ENCODE measurements at regions not wholly inside any gene's neighbourhood (a gene's known extent, or its start where the extent isn't known, plus 50 kb on each side); places are given as distances from the start of the nearest gene placed in this dataset.

DNA sequence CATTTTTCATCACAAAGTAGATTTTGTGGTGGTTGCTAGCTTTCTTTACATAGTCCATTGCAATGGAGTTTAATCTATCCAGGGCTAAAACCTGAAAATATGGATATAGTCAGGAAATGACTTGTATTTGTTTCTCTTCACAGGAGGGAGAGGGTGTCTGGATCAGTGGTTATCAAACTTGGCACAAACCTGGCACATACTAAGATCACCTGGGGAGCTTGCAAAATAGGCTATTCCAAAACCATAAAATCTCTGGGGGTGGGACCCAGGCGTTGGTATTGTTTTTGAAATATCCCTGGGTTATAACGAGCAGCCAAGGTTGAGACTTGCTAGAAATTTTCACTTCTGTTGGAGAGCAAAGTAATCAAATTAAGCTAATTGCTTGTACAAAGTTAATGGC, 179.9 kb downstream of the PCSK1 start:
- Histone ChIP-seq H3F3A (replicated peaks; ENCODE audit: insufficient read depth) (peaks cover 48% of the 10 kb centered on the region), H3K4me2 (peak overlapping the region; percentile 19; the same call in 1 of the 2 replicates), H3K27me3 (ENCODE audit: insufficient read depth) (no peaks in the 10 kb centered on the region), H3K4me3 (ENCODE audit: low read depth in 2 of 2, low read length in 1 of 2) (no peak overlapping the region), H3K27ac (ENCODE audit: low read depth in 2 of 2, low read length in 1 of 2) (peak overlapping the region in 1 of 2 experiments; percentile 57; a peak in 3 of 4 replicates), H4K20me1 (ENCODE audit: insufficient read depth) (no peaks in the 10 kb centered on the region), H3K9me2 (no peaks in the 10 kb centered on the region), H3K9me3 (peaks cover 4% of the 10 kb centered on the region; the same call in 1 of the 2 replicates), H3K79me2 (ENCODE audit: insufficient read depth) (no peaks in the 10 kb centered on the region), H3K36me3 (replicated peaks in 1 of 2; ENCODE audit: control insufficient read depth in 1 of 2, insufficient read depth in 2 of 2, low read length in 1 of 2) (no peaks in the 10 kb centered on the region), H3K9ac (no peak overlapping the region), H3K4me1 (ENCODE audit: control insufficient read depth in 1 of 2, insufficient read depth in 2 of 2, low read depth in 1 of 2, low read length in 1 of 2) (peaks cover 11 to 39% of the 10 kb centered on the region in 2 experiments), H2AFZ (ENCODE audit: low read depth) (no peak overlapping the region)
- WGBS (ENCODE audit: low lambda C conversion rate): 89% methylated on average over 2 of the region's 2 CpGs
- POLR2A ChIA-PET: no interaction called here
- no peak for DNase-seq
- CTCF ChIA-PET: interaction anchor here (1.1 kb wide), 1 partner anchor 394 kb away, joined by 4 read pairs; no protein-coding TSS in a partner anchor
- TF ChIP-seq, protein P1, sequence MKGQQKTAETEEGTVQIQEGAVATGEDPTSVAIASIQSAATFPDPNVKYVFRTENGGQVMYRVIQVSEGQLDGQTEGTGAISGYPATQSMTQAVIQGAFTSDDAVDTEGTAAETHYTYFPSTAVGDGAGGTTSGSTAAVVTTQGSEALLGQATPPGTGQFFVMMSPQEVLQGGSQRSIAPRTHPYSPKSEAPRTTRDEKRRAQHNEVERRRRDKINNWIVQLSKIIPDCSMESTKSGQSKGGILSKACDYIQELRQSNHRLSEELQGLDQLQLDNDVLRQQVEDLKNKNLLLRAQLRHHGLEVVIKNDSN (IDR thresholded peaks at IDR 0.05; ENCODE audit: borderline replicate concordance, low read depth): no peak
- no peak for TF ChIP-seq GATA2 (CRISPR knock-in tag; IDR thresholded peaks at IDR 0.05)
- no peak for TF ChIP-seq TAF1 (IDR thresholded peaks at IDR 0.05; ENCODE audit: borderline replicate concordance, low read depth, low read length)
- TF ChIP-seq, protein P2, sequence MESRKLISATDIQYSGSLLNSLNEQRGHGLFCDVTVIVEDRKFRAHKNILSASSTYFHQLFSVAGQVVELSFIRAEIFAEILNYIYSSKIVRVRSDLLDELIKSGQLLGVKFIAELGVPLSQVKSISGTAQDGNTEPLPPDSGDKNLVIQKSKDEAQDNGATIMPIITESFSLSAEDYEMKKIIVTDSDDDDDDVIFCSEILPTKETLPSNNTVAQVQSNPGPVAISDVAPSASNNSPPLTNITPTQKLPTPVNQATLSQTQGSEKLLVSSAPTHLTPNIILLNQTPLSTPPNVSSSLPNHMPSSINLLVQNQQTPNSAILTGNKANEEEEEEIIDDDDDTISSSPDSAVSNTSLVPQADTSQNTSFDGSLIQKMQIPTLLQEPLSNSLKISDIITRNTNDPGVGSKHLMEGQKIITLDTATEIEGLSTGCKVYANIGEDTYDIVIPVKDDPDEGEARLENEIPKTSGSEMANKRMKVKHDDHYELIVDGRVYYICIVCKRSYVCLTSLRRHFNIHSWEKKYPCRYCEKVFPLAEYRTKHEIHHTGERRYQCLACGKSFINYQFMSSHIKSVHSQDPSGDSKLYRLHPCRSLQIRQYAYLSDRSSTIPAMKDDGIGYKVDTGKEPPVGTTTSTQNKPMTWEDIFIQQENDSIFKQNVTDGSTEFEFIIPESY (IDR thresholded peaks at IDR 0.05; ENCODE audit: borderline replicate concordance, low read depth): no peak
- no peak for TF ChIP-seq EZH2phosphoT487 (IDR thresholded peaks at IDR 0.05; ENCODE audit: borderline replicate concordance, low read depth)
- TF ChIP-seq TEAD4 (IDR thresholded peaks at IDR 0.05; ENCODE audit: borderline replicate concordance, insufficient read depth): no peak
- TF ChIP-seq, protein P3, sequence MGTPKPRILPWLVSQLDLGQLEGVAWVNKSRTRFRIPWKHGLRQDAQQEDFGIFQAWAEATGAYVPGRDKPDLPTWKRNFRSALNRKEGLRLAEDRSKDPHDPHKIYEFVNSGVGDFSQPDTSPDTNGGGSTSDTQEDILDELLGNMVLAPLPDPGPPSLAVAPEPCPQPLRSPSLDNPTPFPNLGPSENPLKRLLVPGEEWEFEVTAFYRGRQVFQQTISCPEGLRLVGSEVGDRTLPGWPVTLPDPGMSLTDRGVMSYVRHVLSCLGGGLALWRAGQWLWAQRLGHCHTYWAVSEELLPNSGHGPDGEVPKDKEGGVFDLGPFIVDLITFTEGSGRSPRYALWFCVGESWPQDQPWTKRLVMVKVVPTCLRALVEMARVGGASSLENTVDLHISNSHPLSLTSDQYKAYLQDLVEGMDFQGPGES (IDR thresholded peaks at IDR 0.05; ENCODE audit: low read depth, low read length): no peak
- TF ChIP-seq CTCF (IDR thresholded peaks at IDR 0.05): no peak
- TF ChIP-seq SIN3A (IDR thresholded peaks at IDR 0.05; ENCODE audit: borderline replicate concordance, low read depth, low read length): no peak
- no peak for TF ChIP-seq USF2 (IDR thresholded peaks at IDR 0.05; ENCODE audit: borderline replicate concordance, low read depth, low read length)
- TF ChIP-seq POLR2AphosphoS5 (IDR thresholded peaks at IDR 0.05; ENCODE audit: low read depth, low read length): no peak
- TF ChIP-seq REST (IDR thresholded peaks at IDR 0.05; ENCODE audit: low read depth, low read length): no peak
- TF ChIP-seq CHD2 (IDR thresholded peaks at IDR 0.05; ENCODE audit: low read length, partially characterized antibody): no peak
- no peak for TF ChIP-seq FOXM1 (IDR thresholded peaks at IDR 0.05; ENCODE audit: low read depth)
- no peak for TF ChIP-seq RFX5 (IDR thresholded peaks at IDR 0.05; ENCODE audit: low read length)
- TF ChIP-seq FOXJ3 (CRISPR knock-in tag; IDR thresholded peaks at IDR 0.05): no peak
- no peak for TF ChIP-seq RXRA (IDR thresholded peaks at IDR 0.05; ENCODE audit: borderline replicate concordance, low read depth)
- no peak for TF ChIP-seq RCOR1 (IDR thresholded peaks at IDR 0.05; ENCODE audit: low read length)
- TF ChIP-seq MEF2A (IDR thresholded peaks at IDR 0.05; ENCODE audit: borderline replicate concordance, low read depth): no peak

Data from SK-N-SH (cell line).